ENCODE measurements at regions not wholly inside any gene's neighbourhood (a gene's known extent, or its start where the extent isn't known, plus 50 kb on each side); places are given as distances from the start of the nearest gene placed in this dataset.
A peak's percentile ranks its signal among the peaks of the same experiment; 100 is the strongest.

- peak; percentile 52 for DNase-seq (ENCODE audit: low read depth, low spot score)
Measured at GRCh38 chr7:140242057-140243031, 65.6 kb upstream of the KDM7A start.

- no peak for DNase-seq (ENCODE audit: low read depth, low spot score)
Measured at GRCh38 chr7:140239653-140239935, 62.8 kb upstream of the KDM7A start.

- no peak for DNase-seq (ENCODE audit: low read depth, low spot score)
Measured at GRCh38 chr7:140238778-140239652, 62.2 kb upstream of the KDM7A start.

DNA sequence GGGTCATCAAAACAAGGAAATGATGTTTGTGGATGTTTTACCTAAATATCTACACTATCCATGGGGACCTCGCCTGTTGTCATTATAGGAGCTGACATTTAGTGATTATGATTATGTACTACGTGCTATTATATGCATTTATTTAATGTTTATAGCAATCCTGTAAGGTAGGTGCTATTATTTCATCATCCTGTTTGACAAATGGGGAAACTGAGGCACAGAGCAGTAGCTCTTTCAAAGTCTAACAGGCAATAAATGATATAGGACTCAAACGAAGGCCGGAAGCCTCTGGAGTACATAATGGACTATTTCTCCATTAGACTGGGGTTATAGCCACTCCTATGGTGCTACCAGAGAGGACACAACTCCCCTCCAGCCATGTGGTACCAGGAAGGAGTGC is 60.6 kb upstream of the KDM7A start:
- no peak for DNase-seq (ENCODE audit: low read depth, low spot score)

- no peak for DNase-seq (ENCODE audit: low read depth, low spot score)
Measured at GRCh38 chr7:140236626-140237025, 59.8 kb upstream of the KDM7A start.

GRCh38 chr7:140235114-140235513 is 58.3 kb upstream of the KDM7A start:
- DNase-seq (ENCODE audit: low read depth, low spot score), result no peak

DNA sequence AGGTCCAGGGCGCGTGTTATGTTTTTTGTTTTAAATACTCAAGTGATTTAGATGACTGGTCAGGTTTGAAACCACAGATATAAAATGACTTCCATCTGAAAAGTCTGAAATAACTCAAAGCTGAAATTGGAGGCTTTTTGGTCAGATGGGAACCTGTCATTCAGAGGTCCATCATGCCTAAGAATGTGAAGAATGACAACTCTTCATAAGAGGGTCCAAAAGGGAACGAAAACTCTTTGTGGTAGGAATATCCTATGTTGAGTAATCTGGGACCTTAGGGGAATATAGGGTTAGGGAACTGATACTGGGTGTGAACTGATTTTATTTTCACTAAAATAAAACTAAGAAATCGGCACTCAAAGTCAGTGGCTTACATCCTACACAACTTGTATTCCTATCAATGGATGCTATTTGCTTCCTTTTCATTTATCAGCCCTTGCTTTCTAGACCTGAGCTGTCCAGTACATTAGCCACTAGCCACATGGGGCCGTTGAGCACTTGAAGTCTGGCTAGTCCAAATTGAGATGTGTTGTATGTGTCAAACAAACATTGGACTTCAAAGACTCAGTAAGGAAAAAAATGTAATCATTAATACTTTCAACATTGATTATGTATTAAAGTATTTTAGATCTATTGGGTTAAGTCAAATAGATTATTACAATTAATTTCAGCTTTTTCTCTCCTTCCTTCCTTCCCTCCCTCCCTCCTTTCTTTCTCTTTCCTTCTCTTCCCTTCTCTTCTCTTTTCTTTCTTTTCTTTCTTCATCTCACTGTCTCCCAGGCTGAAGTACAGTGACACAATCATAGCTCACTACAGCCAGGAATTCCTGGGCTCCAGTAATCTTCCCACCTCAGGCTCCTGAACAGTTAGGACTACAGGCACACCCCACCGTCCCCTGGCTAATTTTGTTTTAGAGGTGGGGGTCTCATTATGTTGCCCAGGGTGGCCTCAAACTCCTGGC is 56.5 kb upstream of the KDM7A start:
- DNase-seq (ENCODE audit: low read depth, low spot score), result no peak

GRCh38 chr7:140231771-140232491 is 55.1 kb upstream of the KDM7A start:
- DNase-seq (ENCODE audit: low read depth, low spot score), result no peak

DNA sequence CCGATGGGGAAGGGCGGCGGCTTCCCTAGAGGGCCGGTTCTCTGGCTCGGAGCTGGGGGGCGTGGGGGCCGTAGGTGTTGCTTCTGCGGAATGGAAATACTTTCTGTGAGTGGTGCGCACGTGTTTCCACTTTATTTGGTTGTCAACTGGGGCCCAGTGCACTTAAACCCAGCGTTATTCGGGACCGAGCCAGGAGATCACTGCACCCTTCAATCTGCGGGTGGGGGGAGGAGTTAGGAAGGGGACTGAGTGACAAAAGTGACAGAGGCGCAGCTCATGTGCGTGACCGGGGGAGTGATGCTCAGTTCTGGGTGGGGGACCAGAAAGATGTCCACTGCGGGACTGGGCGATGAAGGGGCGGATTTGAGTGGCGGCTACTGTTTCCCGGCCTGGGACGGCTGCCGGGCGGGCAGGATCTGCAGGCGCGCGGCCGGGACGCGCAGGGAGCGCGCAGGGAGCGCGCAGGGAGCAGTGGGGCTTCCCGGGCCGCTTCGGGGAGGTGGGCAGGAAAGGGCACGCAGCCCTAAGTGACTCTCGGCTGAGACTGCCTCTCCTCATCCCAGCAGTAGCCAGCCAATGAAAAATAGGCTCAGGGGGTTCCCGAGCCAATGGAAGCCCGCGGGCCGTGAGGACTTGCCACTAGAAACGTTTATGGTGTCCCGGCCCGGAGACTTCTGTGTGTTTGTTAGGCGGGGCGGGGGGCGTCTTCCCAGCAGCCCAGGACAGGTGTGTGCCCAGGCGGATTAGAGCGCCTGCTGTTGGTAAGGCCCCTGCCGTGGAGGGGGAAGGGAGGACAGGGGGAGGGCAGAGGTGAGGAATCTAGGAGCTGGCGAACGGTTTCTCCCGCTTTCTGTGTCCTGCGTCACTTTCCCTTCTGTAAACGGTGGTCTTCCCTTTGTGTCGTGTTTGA is 54.3 kb upstream of the KDM7A start:
- DNase-seq (ENCODE audit: low read depth, low spot score), result peak; percentile 91

DNA sequence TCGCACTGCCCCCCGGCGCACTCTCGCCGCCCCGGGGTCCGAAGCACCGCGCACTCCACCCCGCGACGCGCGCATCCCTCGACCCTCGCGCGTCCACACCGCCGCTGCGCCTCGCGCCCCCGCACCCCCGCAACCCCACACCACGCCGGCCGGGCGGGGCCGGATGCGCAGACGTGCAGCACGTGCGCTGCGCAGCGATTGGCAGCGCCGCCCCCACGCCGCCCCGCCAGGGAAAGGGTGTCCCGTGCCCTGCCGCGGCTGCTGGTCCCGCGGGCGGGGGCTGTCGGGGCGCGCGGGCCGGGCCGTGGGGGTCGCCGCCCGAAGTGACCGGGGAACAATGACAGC is 53.7 kb upstream of the KDM7A start:
- DNase-seq (ENCODE audit: low read depth, low spot score), result no peak

- DNase-seq (ENCODE audit: low read depth, low spot score), result peak; percentile 39
Measured at GRCh38 chr7:140229591-140230515, 53.1 kb upstream of the KDM7A start.

DNA sequence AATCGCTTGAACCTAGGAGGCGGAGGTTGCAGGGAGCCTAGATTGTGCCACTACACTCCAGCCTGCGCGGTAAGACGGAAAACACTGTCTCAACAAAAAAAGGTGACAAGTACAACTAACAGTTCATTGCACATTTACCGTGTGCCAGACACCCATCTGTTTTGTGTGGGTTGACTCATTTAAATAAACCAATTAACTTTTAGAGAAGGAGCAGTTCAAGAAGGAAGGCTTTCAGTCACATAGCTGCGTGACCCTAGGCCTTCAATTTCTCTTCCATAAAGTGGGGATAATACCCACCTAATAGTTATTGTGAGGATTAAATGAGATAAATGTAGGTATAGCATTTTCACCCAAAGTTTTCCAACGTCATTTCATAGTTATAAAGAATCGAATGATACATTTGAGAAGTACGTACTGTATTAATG is 52.3 kb upstream of the KDM7A start:
- no peak for DNase-seq (ENCODE audit: low read depth, low spot score)

All from ELF-1 (cell line).